Posterior cingulate gyrus (tissue), 11 donors: ENCODE measurements at regions not wholly inside any gene's neighbourhood (a gene's known extent, or its start where the extent isn't known, plus 50 kb on each side); places are given as distances from the start of the nearest gene placed in this dataset.
"Not testable (repeated sequence)": the region's sequence is repeated elsewhere in the genome, so short reads cannot be mapped to it uniquely, and the experiment has no call there.

Source experiments
- DNase-seq, 10 donors: peaks; one replicate each; pipeline versions ENCODE4 v3.0.0 to v3.0.0-alpha.2; 2020 to 2021; ENCODE audit warnings: mixed read lengths in 3 of 10
- intact Hi-C: fragments of 100-400 bp; cut with DNase I; formaldehyde crosslinking; loops from one replicate; pipeline ENCODE4 v1.15.1; 2023

DNA sequence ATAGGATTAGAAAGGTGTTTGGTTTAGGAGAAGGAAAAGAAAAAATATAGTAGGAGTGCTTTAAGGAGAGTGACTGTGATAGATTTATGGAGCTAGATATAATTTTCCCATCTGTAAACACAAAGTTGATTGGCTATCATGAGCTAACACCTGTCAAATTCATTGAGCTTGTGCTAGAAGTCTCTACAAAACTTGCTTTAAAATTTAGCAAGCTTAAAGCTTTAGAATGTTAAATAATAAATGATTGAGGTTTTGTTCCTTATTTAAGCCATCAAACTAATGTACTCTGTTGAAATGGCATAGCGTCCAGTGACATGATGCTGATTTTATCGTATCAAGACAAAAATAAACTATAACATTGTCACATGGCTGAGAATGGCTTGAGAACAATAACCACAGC lies 1497.4 kb upstream of the DDX18 start:
- intact Hi-C loops = no loop called here
- no peak for DNase-seq

DNA sequence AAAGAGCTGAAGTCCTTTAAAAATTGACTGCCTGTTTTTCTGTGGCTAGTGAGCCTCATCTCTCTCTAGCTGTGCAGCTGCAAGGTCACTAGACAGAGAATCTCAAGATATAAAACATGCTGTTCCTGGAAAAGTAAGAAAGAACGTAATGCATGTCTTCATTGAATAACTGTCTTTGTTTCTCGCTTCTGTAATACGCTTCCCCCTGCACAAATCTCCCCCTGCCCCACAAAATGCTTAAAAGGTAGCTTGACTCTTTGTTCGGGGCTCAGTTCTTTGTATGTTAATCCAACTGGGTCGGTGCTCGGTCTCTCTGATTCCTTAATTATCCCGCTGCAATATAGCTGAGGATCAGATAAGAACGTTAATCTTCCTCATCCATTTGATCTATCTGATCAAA lies 1495.9 kb upstream of the DDX18 start:
- intact Hi-C loops, DNase-seq: not testable (repeated sequence)

DNA sequence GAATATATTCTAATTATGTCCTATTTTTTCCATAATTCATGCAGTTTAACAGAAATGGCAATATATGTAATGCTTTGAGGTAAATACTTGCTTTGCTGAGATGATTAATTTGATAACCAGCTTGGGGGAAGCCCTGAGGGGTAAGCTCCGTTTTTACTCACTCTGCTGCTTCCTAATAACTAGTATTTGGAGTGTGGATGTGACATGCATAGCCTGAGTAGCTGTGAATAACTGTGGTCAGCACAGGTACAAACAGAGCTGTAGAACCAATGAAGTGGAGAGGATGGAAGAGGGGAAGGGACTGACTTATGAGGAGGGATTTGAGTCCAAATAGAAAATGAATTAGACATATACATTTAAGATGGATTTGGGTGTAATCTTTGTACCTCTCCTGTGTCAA lies 1495.5 kb upstream of the DDX18 start:
- intact Hi-C loops = no loop called here
- DNase-seq = no peak

DNA sequence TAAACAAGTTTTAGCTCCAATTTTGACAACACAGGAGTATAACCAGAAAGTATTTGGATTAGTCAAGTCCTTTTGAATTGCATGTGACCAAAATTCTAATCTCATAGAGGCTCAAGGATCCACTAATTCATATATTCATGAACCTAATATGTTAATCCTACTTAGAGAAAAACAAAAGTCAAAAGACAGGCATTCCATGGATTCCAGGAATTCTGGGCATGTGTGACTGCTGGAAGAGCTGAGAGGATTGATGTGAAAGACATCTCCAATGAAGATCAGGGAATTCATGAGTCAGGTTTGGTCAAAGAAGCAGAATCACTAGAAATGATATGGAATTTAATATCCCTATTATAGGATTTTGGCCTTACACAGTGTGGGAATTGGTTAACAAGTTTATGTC lies 1494.6 kb upstream of the DDX18 start:
- intact Hi-C loops = no loop called here
- no peak for DNase-seq

DNA sequence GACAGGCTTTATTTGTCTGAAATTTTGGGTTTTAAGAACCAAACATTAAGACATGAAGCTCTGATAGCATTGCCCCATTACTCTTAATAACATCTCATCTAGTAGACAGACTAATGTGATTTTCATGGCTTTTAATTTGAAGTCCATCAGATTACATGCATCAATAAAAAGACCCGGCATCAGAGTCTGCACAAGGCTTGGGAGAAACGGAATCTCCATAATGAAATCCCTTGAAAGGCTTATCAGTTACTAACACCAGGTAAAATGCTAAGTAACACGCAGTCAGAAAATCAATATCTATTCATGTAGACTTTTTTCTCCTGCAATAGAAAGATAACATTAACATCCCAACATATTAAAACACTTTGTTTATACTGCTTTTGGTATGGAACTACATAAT lies 1485.2 kb upstream of the DDX18 start:
- no peak for DNase-seq
- intact Hi-C loops = no loop called here

DNA sequence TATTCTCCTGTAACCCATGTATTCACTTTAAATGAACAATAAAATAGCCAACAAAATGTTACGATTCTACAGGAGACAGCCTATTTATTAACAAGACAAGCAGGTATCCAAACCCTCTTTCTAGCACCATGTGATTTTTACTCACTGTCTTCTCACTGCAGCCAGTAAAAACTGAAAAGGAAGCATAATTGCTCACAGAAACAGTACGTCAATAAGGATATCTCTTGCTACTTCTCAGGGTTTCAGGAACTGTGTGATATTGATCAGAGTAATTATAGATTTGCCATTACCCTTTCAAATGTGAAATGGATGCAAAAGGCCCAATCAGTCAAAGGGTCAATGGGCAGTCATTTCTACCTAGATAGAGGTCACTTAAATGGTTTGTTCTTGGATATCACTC lies 1473.8 kb upstream of the DDX18 start:
- intact Hi-C loops = no loop called here
- DNase-seq = no peak

DNA sequence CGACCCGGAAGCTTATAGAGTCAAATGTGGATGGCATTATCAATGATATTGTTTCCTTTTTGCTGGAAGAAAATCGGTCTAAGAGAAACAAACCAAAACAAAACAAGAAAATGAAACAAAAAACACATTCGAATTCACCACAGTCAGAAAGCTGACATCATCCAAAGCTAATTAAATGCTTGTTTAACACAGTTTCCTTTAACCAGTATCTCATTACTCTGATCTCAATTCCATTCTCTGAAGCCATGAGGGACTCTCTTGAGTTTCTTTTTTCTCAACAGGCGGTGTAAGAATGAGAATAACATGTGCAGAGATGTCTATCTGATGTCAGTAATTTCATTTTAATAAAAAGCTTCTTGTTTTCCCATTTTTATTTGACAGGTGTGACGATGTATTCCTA lies 1448.3 kb upstream of the DDX18 start:
- intact Hi-C loops = no loop called here
- DNase-seq = no peak

DNA sequence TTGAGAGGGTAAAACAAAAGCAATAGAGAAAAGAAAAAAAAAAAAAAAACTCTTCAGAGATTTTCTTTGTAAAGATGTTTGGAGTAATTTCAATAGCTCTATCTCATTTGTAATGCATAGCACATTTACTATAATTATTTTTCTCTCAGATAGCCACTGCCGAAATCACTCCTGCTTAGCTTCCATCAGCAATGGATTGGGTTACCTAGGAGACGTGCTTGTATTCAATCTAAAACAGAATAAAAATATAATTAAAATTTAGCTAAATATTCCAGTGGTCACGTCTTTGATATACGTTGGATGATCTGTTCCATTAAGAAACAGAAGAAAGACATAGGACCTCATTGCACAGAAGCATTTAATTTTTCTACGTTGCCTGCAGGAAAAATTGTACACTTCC lies 1435.7 kb upstream of the DDX18 start:
- no peak for DNase-seq
- intact Hi-C loops = no loop called here

DNA sequence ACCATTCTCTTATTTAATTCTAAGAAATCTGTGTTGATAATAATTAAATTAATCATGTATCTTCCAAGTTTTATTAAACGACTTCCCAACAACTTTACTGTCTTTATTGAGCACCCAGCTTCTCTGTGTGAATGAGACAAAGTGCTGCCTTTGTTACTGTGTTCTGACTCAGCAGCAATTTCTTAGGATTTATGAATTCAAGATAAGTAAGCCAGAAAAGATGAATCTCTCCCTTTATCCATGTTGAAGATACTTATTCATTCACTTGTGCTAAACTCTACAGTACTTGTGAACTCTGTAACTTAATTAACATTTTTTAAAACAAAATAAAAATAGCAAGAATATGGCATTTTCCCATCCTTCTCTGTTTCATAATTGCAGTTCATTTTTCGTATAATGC lies 1403.3 kb upstream of the DDX18 start:
- no peak for DNase-seq
- intact Hi-C loops = no loop called here

DNA sequence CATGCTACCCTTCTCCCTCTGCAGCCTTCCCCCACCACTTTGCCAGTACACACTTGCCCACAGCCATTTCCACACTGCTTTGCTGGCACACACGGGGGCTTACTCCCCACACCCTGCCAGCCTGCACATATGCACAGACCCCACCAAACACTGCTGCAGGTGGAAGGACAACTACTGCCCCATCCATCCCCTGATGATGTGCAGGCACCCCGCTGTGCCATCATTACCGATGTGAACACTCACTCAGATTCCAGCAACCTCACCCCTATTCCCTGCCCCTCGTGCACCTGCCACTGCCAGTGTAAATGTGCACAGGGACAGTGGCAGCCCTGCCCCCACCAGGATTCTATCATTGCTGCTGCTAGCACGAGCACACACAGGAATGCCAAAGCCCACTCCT lies 1400.8 kb upstream of the DDX18 start:
- intact Hi-C loops = no loop called here
- DNase-seq = peak in 2 of 10 donors; percentile 51 to 66

DNA sequence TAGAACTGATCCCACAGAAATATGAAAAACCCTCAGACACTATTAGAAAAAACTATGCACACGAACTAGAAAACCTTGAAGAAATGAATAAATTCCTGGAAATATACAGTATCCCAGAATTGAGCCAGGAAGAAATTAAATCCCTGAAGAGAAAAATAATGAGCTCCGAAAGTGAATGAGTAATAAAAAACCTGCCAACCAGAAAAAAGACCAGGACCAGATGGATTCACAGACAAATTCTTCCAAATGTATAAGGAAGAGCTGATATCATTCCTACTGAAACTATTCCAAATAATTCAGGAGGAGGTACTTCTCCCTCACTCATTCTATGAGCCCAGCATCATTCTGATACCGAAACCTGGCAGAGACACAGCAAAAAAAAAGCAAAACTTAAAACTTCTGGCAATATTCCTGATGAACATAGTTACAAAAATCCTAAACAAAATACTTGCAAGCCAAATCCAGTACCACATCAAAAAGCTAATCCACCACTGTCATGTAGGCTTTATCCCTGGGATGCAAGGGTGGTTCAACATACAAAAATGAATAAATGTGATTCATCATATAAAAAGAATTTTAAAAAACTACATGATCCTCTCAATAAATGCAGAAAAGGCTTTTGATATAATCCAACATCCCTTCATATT lies 1397.6 kb upstream of the DDX18 start:
- intact Hi-C loops = no loop called here
- no peak for DNase-seq

DNA sequence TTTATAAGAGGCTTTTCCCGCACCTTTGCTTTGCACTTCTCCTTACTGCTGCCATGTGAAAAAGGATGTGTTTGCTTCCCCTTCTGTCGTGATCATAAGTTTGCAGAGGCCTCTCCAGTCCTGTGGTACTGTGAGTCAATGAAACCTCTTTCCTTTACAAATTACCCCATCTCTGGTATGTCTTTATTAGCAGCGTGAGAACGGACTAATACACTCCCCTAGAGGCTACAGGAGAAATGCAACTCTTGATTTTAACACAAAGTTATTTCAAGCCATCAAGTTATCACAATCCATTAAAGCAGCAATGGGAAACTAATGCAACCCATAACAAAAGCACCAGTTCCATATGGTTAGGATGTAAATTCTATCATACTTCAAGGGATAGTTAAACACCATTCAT lies 1378.8 kb upstream of the DDX18 start:
- no peak for DNase-seq
- intact Hi-C loops = no loop called here

DNA sequence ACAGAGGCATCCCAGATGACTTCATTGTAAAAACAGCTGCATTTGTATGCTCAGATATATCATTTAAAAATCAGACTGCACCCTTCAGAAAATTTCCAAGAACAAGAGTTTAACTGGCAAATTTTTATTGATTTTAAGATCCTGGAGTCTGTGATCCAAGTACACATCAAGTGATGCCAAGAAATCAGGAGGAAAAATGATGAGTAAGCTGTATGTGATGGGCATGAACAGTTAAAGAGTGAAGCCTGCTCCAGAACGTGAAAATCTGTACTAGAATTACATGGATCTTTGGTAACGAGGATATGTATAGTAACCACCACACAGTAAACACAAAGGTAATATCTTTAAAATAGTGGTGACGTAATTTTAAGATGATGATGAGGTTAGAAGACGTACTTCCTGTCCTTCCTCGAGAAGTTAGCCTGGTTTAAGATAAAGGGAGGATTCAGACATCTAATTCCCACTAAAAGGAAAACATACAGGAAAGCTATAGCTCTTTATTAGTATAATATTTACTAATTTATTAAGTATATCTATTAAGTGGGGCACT lies 1374.3 kb upstream of the DDX18 start:
- DNase-seq = no peak
- intact Hi-C loops = no loop called here

DNA sequence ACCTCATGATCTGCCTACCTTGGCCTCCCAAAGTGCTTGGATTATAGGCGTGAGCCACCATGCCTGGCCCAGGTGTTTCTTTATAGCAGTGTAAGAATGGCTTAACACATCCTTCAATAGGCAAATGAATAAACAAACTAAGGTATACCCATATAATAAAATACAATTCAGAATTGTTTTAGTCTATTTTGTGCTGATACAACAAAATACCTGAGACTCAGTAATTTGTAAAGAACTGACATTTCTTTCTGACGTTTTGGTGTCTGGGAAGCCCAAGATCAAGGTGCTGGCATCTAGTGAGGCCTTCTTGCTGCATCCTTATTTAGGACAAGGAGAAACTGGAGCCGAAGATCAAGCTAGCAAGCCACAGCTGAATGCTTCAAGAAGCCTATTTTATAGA lies 1372.1 kb upstream of the DDX18 start:
- intact Hi-C loops = no loop called here
- no peak for DNase-seq

DNA sequence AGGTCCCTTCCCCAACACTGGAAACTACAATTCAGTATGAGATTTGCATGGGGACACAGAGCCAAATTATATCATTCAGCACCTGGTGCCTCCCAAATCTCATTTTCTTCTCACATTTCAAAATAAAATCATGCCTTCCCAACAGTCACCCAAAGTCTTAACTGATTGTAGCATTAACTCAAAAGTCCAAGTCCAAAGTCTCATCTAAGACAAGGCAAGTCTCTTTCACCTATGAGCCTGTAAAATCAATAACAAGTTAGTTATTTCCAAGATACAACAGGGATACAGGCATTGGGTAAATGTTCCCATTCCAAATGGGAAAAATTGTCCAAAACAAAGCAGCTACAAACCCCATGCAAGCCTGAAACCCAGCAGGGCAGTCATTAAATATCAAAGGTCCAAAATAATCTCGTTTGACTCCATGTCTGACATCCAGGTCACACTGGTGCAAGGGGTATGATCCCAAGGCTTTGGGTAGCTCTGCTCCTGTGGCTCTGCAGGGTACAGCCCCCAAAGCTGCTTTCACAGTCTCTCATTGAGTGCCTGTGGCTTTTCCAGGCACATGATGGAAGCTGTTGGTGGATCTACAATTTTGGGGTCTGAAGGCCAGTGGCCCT lies 1370.1 kb upstream of the DDX18 start:
- DNase-seq = no peak
- intact Hi-C loops = no loop called here

DNA sequence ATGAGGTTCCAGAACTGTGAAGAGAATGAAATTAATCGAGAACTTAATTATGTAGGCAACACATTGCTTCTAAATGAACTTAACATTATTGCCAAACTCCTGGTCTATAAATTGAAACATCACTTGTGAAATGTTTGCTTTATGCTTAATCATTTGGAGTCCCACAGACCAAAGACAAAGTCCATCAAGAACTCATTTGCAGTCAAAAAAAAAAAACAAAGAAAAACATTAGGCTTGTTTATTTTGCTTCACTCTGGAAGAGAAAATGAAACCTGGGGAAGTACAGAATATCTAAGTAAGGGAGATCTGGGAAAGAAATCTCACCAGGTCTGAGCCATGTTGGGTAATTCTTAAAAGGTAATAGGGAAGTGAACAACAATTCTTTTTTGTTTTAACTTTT lies 1363.5 kb upstream of the DDX18 start:
- no peak for DNase-seq
- intact Hi-C loops = no loop called here

DNA sequence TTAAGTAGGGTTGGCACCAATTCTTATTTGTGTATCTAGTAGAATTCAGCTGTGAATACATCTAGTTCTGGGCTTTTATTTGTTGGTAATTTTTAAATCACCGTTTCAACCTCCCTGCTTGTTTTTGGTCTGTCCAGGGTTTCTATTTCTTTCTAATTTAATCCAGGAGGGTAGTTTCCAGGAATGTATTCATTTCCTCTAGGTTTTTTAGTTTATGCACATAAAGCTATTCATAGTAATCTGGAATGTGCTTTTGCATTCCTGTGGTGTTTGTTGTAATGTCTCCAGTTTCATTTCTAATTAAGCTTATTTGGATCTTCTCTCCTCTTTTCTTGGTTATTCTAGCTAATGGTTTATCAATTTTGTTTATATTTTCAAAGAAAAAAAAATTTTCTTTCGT lies 1361.8 kb upstream of the DDX18 start:
- intact Hi-C loops = no loop called here
- DNase-seq = no peak

DNA sequence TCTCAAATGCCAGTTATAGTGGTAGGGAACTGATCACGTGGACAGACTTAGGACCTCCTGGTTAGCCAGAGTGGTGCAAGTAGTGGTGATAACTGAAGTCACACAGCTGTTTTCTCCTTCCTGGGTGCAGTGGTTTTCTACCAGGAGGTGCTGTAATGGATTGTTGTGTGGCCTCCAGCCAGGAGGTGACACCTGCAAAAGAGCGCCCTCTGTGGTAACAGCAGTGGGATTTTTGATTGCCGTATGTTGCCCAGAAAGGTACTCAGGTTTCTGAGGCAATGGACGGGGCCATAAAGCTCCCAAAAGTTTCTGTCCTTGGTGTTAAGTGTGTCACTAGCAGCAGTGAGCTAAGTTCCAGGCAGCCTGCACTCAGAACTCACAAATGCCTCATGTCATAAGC lies 1358.1 kb upstream of the DDX18 start:
- intact Hi-C loops = no loop called here
- no peak for DNase-seq

DNA sequence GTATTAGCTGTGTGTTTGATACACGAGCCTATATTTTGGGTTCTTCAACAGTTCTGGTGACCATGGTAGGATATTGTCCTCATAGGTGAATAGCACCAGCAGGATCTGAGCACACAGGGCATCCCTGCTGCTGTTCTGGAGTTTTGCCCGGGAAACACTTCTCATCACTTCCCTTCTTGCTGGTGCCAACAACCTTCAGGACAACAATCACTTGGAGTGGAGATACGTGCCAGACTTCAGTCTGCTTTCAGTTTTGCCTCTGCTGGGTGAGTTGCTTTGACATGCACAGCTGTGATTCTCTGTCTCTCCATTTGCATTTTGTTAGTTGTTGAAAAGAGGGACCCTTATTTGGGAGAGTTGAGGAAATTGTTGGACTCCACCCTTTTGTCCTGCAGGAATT lies 1347.2 kb upstream of the DDX18 start:
- DNase-seq = no peak
- intact Hi-C loops = no loop called here

DNA sequence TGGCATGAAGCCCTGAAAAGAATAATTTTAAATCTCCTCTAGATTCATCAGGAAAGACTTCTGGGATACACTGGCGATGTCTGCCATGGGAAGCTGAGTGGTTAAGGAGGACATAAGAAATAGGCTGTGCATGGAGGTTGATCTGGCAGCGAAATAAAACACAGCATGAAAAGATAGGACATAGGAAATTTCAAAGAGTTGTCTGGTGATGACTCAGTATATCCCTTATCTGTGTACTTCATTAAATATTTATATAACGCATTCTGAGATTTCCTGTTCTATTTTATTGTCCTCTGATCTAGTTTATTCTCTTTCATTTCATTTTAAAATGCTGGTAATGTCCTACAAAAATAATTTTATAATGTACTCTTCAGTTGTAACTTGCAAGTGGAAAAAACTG lies 1337.3 kb upstream of the DDX18 start:
- intact Hi-C loops = no loop called here

DNA sequence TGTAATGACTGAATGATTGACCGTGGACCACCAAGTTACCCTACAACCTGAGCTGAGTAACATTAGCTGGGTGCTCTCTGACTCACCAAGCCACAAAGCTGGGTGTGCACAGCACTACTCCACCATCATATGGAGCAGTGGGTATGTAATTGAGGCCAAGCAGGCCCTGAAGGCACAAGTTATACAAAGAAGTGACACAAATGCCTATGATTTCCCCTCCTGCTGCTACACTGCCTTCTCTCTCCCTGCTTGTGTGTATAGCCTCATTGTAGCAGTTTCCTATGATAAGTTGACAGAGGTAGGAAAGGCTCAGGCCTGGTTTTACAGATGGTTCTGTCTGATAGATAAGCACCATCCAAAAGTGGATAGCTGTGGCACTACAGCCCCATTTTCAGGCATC lies 1327.2 kb upstream of the DDX18 start:
- intact Hi-C loops = no loop called here
- no peak for DNase-seq

More for the DNA sequence above, 1337.3 kb upstream of the DDX18 start:
- DNase-seq = no peak

DNA sequence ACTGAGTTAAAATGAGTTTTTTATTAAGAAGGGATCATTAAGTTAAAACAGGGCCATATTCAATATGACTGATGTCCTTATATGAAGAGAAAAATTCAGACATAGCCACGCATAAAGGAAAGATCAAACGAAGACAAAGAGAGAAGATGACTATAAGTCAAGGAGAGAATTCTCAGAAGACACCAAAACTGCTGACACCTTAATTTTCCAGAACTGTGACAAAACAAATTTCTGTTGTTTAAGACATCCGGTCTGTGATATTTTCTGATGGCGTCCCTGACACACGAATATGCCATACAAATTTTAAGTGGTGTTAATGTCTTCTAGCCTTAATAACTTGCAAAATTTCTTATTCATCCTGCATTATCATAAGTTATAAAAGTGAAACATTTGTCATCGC lies 1325.2 kb upstream of the DDX18 start:
- intact Hi-C loops = no loop called here
- no peak for DNase-seq

DNA sequence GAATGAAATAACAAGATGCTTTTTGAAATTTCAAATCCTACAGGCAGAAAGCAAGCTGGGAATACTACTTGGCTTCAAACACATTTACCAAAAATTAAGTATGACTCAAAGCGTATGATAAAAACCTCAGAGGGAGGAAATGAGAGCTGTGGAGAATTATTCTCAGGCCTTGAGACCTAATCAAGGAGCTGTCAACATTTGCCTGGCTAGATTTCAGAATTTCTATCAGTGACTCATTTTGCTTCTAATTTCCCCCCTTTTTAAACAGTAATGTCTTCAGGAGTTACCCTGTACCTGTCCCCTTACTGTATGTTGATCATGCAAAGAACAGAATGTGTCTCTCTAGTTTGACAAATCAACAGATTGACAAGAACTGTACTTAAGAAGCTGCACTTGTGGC lies 1324.5 kb upstream of the DDX18 start:
- no peak for DNase-seq
- intact Hi-C loops = no loop called here
